ENCODE measurements at regions not wholly inside any gene's neighbourhood (a gene's known extent, or its start where the extent isn't known, plus 50 kb on each side); places are given as distances from the start of the nearest gene placed in this dataset.

DNA sequence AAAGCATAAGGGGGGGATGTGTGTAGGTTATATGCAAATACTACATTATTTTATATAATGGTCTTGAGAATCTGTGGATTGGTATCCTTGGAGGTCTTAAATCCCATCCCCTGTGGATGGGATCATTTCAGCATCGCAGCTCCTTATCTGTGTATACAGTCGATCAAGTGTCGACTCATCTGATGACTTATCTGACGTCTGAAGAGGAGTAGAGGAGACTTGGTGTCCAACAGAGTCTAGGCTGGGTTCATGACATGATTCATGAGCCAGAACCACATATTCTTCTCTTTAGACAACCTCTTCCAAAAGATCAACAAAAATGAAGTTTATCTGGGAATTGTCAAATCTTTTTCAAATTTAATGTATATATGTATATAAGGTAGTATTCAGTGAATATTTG lies 220.7 kb downstream of the NR2F2 start:
- H3K4me3 ChIP-seq, result no peak overlapping the region
- H3K27me3 ChIP-seq, result peaks cover 0 to 6% of the 10 kb centered on the region in 2 donors
- H3K9me3 ChIP-seq, result no peaks in the 10 kb centered on the region
- H3K27ac ChIP-seq, result no peak overlapping the region
- no peaks in the 10 kb centered on the region for H3K4me1 ChIP-seq
- no peak for DNase-seq
- no peaks in the 10 kb centered on the region for H3K36me3 ChIP-seq
- TF ChIP-seq, protein P1, sequence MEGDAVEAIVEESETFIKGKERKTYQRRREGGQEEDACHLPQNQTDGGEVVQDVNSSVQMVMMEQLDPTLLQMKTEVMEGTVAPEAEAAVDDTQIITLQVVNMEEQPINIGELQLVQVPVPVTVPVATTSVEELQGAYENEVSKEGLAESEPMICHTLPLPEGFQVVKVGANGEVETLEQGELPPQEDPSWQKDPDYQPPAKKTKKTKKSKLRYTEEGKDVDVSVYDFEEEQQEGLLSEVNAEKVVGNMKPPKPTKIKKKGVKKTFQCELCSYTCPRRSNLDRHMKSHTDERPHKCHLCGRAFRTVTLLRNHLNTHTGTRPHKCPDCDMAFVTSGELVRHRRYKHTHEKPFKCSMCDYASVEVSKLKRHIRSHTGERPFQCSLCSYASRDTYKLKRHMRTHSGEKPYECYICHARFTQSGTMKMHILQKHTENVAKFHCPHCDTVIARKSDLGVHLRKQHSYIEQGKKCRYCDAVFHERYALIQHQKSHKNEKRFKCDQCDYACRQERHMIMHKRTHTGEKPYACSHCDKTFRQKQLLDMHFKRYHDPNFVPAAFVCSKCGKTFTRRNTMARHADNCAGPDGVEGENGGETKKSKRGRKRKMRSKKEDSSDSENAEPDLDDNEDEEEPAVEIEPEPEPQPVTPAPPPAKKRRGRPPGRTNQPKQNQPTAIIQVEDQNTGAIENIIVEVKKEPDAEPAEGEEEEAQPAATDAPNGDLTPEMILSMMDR (IDR thresholded peaks at IDR 0.05), result no peak
- intact Hi-C loops (cut with DNase I; ENCODE audit: low total_unique reads), result no loop called here

DNA sequence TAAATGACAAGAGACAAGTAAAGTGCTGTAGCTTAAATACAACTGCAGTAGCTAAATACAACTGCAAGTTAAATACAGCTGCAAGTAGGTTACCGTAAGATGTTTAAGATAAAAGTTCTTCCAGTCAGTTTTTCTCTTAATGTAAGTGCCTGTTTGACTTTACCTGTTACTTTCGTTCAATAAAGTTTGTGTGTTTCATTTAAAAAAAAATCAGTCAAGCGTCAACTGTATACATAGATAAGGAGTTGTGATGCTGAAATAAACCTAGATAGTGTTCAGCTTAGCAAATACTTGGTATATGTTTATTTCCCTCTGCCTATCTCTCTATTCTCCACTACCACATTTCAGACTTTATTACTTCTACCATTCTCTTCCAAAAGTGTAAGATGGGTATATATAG lies 221.2 kb downstream of the NR2F2 start:
- no peaks in the 10 kb centered on the region for H3K9me3 ChIP-seq
- intact Hi-C loops (cut with DNase I; ENCODE audit: low total_unique reads), result no loop called here

DNA sequence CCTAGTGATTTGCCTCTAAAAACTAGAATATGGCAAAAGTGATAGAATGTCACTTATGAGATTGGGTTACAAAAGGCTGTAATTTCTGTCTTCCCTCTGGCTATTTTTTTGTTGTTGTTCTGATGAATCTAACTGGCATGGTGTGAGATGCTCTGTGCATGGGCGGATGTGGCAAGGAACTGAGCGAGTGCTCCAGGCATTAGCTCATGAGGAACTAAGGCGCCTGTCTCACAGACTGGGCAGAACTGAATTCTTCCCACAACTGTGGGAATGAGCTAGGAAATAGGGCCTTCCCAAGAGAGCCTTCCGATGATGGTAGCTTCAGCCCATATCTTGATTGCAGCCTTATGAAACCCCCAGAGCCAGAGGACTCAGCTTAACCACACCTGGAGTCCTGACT lies 222.5 kb downstream of the NR2F2 start:
- peaks cover 0 to 6% of the 10 kb centered on the region in 2 donors for H3K27me3 ChIP-seq
- H3K9me3 ChIP-seq, result no peaks in the 10 kb centered on the region
- no peaks in the 10 kb centered on the region for H3K36me3 ChIP-seq
- no peak overlapping the region for H3K4me3 ChIP-seq
- DNase-seq, result no peak
- TF ChIP-seq, protein P1 (IDR thresholded peaks at IDR 0.05), result no peak
- H3K27ac ChIP-seq, result no peak overlapping the region
- intact Hi-C loops (cut with DNase I; ENCODE audit: low total_unique reads), result no loop called here
- H3K4me1 ChIP-seq, result no peaks in the 10 kb centered on the region

More for the DNA sequence above, 221.2 kb downstream of the NR2F2 start:
- Histone ChIP-seq H3K4me3 (no peak overlapping the region), H3K36me3 (no peaks in the 10 kb centered on the region), H3K27ac (no peak overlapping the region), H3K4me1 (no peaks in the 10 kb centered on the region), H3K27me3 (peaks cover 0 to 6% of the 10 kb centered on the region in 2 donors)
- TF ChIP-seq, protein P1 (IDR thresholded peaks at IDR 0.05), result no peak
- DNase-seq, result no peak

DNA sequence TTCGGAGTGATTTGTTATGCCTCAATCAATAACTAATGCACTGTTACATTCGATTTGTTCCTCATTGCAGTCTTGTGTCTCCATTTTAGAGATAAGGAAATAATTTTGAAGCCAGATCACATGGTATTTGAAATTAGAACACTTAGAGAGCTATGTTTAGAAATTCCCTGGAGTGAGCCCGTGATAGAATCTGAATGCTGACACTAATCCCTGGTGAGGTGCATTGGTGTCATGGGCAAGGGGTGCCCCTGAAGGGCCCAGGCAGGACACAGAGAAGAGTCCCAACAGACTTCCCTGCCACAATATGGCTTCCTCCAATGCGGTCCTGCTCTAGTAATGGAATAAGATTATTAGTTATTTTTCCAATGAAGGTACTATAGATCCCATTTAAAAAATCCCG lies 223.0 kb downstream of the NR2F2 start:
- no peaks in the 10 kb centered on the region for H3K4me1 ChIP-seq
- TF ChIP-seq, protein P1 (IDR thresholded peaks at IDR 0.05), result no peak
- no peaks in the 10 kb centered on the region for H3K36me3 ChIP-seq
- H3K27ac ChIP-seq, result no peak overlapping the region
- no peaks in the 10 kb centered on the region for H3K9me3 ChIP-seq
- intact Hi-C loops (cut with DNase I; ENCODE audit: low total_unique reads), result no loop called here
- peaks cover 0 to 6% of the 10 kb centered on the region in 2 donors for H3K27me3 ChIP-seq
- no peak overlapping the region for H3K4me3 ChIP-seq
- no peak for DNase-seq

DNA sequence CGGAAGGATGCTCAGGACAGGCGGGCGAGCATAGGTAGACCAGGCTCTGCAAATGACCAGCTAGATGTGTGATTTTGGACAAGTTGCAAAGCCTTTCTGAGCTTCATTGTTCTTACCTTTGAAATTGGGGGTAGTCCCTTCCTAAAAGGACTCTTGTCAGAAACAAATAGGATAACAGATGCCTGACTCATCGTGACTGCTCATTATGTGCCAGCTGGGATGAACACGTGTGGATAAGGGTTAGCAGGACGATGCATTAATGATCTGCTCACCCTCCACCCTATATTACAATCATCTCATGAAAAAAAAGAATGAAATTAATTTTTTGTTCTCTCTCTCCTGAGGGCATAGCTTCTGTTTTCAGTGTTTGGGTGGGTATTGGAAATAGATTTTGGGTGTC lies 223.4 kb downstream of the NR2F2 start:
- peaks cover 0 to 6% of the 10 kb centered on the region in 2 donors for H3K27me3 ChIP-seq
- no peaks in the 10 kb centered on the region for H3K9me3 ChIP-seq
- TF ChIP-seq, protein P1 (IDR thresholded peaks at IDR 0.05), result no peak
- no peak overlapping the region for H3K27ac ChIP-seq
- no peak overlapping the region for H3K4me3 ChIP-seq
- intact Hi-C loops (cut with DNase I; ENCODE audit: low total_unique reads), result no loop called here
- H3K36me3 ChIP-seq, result no peaks in the 10 kb centered on the region
- no peak for DNase-seq
- no peaks in the 10 kb centered on the region for H3K4me1 ChIP-seq

DNA sequence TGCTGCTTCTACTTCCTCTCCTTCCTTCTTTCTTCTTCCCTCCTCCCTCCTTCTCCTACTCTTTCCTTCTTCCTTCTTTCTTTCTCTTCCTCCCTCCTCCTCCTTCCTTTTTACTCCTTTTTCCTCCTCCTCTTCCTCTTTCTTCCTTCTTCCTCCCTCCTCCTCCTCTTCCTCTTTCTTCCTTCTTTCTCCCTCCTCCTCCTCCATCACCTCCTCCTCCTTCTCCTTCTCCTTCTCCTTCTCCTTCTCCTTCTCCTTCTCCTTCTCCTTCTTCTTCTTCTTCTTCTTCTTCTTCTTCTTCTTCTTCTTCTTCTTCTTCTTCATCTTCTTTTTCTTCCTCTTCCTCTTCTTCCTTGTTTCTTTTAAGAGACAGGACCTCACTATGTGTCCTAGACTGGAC lies 224.0 kb downstream of the NR2F2 start:
- TF ChIP-seq, protein P1 (IDR thresholded peaks at IDR 0.05), result no peak
- H3K36me3 ChIP-seq, result no peaks in the 10 kb centered on the region

More for the DNA sequence above, 224.0 kb downstream of the NR2F2 start:
- no peak overlapping the region for H3K4me3 ChIP-seq
- H3K27ac ChIP-seq, result no peak overlapping the region
- no peaks in the 10 kb centered on the region for H3K9me3 ChIP-seq
- peaks cover 0 to 6% of the 10 kb centered on the region in 2 donors for H3K27me3 ChIP-seq
- DNase-seq, result no peak
- no peaks in the 10 kb centered on the region for H3K4me1 ChIP-seq
- intact Hi-C loops (cut with DNase I; ENCODE audit: low total_unique reads), result no loop called here

Data from tibial artery (tissue), 4 donors.